ENCODE measurements at regions not wholly inside any gene's neighbourhood (a gene's known extent, or its start where the extent isn't known, plus 50 kb on each side); places are given as distances from the start of the nearest gene placed in this dataset.
"Not testable (repeated sequence)": the region's sequence is repeated elsewhere in the genome, so short reads cannot be mapped to it uniquely, and the experiment has no call there.

DNA sequence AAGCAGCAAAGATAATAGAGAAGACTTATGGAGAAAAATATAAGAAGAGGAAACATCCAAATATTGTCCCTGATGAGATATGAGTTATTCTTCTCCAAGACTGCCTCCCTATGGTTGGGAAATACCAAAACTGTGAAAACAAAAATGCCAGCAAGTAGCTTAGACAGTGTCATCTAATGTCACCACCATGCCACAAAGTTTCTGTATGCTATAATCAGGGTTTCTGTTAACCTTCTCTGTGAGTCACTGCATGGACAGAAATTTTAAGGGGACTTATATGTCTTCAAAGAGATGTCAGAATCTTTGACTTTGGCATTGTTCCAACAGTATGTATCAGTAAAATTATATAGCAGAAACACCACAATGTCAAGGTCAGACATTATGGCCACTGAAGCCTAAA is 222.6 kb downstream of the KDM5D start:
- DNase-seq = no peak

DNA sequence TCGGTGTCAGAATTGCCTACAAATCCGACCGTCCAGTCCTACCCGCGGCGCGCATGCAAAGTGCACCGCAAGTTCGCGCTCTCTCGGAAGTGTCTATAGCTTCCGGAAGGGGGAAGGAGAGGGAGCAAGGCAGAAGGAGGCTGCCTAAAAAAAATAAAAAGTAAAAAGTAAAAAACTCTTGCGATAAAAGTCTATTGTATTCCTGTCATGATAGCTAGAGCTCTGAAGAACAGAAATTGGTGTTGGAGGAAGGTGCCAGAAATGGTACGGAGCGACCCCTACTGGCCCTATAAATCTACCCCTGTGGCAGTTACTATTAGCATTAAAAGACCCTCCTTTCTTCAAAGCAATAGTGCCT is 241.5 kb downstream of the KDM5D start:
- no peak for DNase-seq

DNA sequence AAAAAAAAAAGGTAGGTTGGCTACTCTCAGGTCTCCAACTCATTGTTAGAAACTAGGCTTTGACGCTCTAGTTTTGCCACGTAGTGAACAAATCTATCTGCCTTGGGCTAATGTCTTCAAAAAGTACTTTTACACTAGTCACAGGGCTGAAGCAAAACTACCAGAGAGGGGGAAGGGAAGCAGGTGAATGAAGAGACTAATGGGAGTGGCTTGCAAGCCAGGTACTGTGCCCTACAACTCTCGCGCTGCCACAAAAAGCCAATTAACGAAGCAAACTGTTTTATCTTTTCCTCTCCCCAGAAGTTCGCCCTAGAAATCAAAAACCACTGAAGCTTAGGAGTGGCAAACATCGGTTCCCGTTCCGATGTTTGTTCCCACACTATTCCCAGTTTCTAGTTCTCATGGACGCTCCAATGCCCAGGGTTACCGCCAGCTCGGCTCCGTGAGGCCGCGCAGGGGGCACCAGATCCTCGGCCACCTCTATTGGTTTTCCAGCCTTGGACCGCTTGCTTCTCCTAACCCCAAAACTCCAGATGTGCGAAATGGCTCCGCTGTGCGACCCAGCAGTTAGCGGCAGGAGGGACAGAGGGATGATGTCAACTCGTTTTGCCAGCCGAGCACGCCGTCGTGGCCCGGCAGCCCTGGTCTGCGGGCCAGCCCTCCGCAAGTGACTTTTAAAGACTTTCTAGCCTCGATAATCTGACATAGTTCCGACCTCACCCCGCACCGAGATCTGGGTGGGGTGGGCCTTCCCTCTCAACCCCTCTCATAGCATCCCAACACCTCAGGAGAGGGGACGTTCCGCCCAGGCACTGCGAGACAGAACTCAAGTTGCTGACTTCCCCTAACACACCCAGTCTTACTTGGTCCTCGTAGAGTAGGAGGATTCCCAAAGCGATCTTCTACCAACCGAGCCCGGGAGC is 242.1 kb downstream of the KDM5D start:
- DNase-seq = no peak

DNA sequence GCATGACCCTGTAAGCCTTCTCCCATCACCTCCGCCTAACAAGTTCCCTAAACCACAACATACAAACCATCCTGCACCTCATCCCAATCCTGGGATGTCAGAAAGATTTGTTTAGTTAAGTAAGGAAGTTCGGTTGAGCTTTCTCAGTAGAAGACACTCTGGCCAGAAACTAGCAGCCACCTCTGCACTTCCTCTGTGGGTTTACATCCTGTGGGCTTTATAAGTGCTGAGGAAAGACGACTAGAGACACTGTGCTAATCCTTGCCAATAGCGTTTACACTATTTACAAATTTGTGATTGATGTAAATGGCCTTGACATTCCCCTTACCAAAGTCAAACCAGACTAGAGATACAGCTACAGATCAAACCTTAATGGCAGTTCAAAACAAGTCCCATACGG is 246.0 kb downstream of the KDM5D start:
- DNase-seq = no peak

DNA sequence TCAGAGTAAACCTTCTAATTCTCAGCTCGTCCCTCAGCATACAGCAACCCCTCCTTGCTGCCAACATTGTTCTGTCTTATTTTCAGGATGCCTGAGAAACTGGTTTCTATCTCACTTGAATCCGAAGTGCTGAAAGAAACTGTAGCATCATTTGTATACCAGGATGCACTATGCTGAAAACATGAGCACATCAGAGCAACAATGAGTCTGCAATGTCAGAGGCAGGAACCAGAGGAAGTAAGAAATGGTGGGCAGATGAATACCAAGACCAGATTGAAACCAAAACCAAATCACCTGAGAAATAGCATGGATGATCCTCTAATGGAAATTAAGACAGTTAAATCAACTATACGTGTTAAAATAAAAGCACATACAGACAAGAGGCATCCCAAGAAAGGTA is 257.0 kb downstream of the KDM5D start:
- DNase-seq = no peak

- no peak for DNase-seq
These were observed 259.5 kb downstream of the KDM5D start for GRCh38 chrY:19484997-19485396.

- DNase-seq = no peak
These were observed 265.4 kb downstream of the KDM5D start for GRCh38 chrY:19479141-19479540.

- DNase-seq = no peak
These were observed 266.6 kb downstream of the KDM5D start for GRCh38 chrY:19477959-19478358.

DNA sequence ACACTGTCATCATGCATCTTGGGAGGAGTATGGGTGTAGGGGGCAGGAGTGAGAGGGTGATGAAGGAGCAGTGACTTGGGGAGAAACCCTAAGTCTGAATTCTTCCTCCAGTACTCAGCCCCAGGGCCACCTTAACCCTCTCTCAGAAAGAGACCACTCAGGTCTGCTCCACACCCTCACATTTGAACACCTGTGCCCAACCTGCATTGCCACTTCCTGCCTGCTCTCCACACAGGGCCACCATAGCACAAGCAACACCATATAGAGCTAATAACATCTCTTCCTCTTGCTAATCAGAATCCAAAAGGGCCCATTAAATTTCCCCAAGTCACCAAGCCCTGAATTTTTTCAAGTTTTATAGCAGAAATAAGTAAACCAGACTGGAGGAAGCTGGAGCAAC is 278.7 kb downstream of the KDM5D start:
- no peak for DNase-seq

GRCh38 chrY:19456855-19457448 is 287.6 kb downstream of the KDM5D start:
- DNase-seq = no peak

DNA sequence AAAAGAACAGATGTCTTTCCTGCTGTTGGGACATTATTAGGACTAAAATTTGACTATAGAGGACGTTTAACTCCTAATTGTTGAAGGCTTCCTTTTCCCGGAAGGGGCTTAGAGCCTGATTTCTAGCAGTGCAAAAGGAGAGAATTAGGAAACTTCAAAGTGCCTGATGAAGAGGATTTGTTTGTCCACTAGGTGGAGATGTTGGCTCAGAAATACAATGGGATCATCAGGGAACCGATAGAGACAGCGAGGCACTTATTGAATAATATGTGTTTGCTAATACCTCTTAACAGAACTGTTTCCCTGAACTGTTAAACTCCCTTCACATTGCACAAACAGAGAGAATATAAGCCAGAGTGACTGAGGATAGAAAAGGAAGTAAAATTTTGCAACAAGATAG is 311.5 kb downstream of the KDM5D start:
- DNase-seq = no peak

- DNase-seq = no peak
These were observed 316.6 kb downstream of the KDM5D start for GRCh38 chrY:19427736-19428518.

GRCh38 chrY:19427191-19427590 is 317.3 kb downstream of the KDM5D start:
- DNase-seq = not testable (repeated sequence)

GRCh38 chrY:19410980-19411766 is 333.4 kb downstream of the KDM5D start:
- no peak for DNase-seq

- DNase-seq = no peak
These were observed 338.3 kb downstream of the KDM5D start for GRCh38 chrY:19406246-19406645.

DNA sequence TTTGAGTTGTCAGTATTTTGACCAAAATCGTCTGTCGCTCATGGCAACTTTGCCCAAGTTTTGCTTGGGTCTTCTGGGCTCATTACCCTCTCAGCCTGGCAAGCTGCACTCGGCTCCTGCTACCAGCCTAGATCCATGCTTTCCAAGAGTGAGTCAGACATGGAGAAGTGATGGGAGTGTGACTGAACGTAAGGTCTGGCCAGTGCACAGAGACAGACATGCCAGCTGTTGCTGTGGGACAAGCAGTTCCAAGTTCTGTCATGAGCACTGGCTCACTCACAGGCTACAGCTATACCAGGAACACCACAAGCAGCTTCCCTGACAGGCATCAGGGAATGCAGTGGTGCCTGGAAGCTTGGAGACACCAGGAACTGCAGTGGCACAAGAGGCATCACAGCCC is 338.9 kb downstream of the KDM5D start:
- DNase-seq = peak; percentile 31

DNA sequence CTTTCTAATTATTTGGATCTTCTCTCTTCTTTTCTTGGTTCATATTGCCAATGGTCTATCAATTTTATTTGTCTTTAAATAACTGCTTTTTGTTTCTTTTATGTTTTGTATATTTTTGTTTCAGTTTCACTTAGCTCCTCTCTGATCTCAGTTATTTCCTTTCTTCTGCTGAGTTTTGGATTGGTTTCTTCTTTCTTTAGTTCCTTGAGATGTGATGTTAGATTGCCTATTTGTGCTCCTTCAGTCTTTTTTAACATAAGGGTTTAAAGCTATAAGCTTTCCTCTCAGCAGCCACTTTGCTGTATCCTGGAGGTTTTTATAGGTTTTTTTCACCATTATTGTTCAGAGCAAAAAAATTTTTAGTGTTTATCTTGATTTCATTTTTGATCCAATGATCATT is 351.6 kb downstream of the KDM5D start:
- DNase-seq = no peak

DNA sequence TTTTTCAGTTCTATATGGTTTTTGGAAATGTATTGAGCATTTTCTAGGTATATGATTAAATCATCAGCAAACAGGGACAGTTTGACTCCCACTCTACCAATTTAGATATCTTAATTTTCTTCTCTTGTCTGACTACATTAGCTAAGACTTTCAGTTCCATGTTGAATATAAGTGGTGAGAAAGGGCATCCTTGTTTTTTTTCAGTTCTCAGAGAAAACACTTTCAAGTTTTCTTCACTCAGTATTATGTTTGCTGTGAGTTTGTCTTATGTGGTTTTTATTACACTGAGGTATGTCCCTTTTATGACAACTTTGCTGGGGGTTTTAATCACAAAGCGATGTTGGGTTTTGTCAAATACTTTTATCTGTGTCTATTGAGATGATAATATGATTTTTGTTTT is 352.6 kb downstream of the KDM5D start:
- DNase-seq = no peak

- no peak for DNase-seq
These were observed 379.2 kb downstream of the KDM5D start for GRCh38 chrY:19365321-19365720.

GRCh38 chrY:19357249-19357648 is 387.3 kb downstream of the KDM5D start:
- DNase-seq = no peak

GRCh38 chrY:19356735-19357134 is 387.8 kb downstream of the KDM5D start:
- DNase-seq = no peak

DNA sequence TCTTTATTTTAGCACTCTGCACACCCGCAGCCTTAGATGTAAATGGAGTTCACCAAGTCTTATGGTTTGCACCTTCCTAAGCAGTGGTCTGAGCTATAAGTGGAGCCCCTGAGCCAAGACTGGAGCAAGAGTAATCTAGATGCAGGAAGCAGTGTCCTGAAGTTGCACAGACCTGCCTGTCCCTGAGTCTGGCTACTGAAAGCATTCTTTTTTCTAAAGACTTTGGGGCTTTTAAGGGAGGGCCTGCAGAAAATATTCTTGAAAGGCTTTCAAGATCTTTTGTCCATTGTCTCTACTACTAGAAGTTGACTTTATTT is 389.7 kb downstream of the KDM5D start:
- DNase-seq = no peak

Data from NCI-H446 treated with DMSO at 0.1 percent for 48 hours (cell line).